Small intestine (tissue), 7 donors: ENCODE measurements at regions not wholly inside any gene's neighbourhood (a gene's known extent, or its start where the extent isn't known, plus 50 kb on each side); places are given as distances from the start of the nearest gene placed in this dataset.

Experiments
- DNase-seq, 2 donors: peaks; one replicate each; pipeline versions ENCODE4 v3.0.0 to v3.0.0-alpha.2; 2013
- FAIRE-seq: peaks from 2 replicates; lab custom pipeline; 2012; peaks lifted over from hg19 to GRCh38; lab: Jason Lieb, UNC
- H3K27ac ChIP-seq, 3 donors: one replicate each; pipeline ENCODE4 v1.5.1; 2013; ENCODE audit warnings: low read length in 2 of 3, mild to moderate bottlenecking in 2 of 3, control low read depth in 1 of 3, inconsistent platforms in 1 of 3, low read depth in 1 of 3, moderate library complexity in 1 of 3
- H3K27me3 ChIP-seq, 3 donors: one replicate each; pipeline ENCODE4 v1.6.1; 2013; ENCODE audit warnings: low read length in 3 of 3, inconsistent platforms in 1 of 3; ENCODE audit not compliant: control insufficient read depth in 3 of 3, insufficient read depth in 3 of 3
- H3K36me3 ChIP-seq, 3 donors: one replicate each; pipeline ENCODE4 v1.6.1; 2013; ENCODE audit warnings: low read length in 3 of 3, inconsistent platforms in 1 of 3, low read depth in 1 of 3, mild to moderate bottlenecking in 1 of 3, moderate library complexity in 1 of 3; ENCODE audit not compliant: control insufficient read depth in 3 of 3, insufficient read depth in 2 of 3
- H3K4me1 ChIP-seq, 3 donors: one replicate each; pipeline ENCODE4 v1.6.1; 2013; ENCODE audit warnings: low read length in 2 of 3, inconsistent platforms in 1 of 3, low read depth in 1 of 3, mild to moderate bottlenecking in 1 of 3, moderate library complexity in 1 of 3; ENCODE audit not compliant: control insufficient read depth in 3 of 3, insufficient read depth in 2 of 3
- H3K4me3 ChIP-seq, 3 donors: one replicate each; pipeline ENCODE4 v1.5.1; 2013; ENCODE audit warnings: low read length in 3 of 3, control low read depth in 1 of 3, inconsistent platforms in 1 of 3, low read depth in 1 of 3, mild to moderate bottlenecking in 1 of 3, moderate library complexity in 1 of 3
- H3K9me3 ChIP-seq, 2 donors: one replicate each; pipeline ENCODE4 v1.6.1; 2013; ENCODE audit warnings: low read depth in 1 of 2, low read length in 1 of 2; ENCODE audit not compliant: control insufficient read depth in 2 of 2, insufficient read depth in 1 of 2
- WGBS, 3 donors: extraction: QIAGEN DNeasy Blood & Tissue Kit; methylation state at CpG; one replicate each; pipeline ENCODE4 v1.1.7; 2013; 5-methylcytosine and 5-hydroxymethylcytosine counted together
- donor health status: healthy with polysubstance abuse.
- donor health status: control.
- donor health status: control.
- donor health status: Bipolar disorder and iron deficiency.
- donor health status: healthy.

DNA sequence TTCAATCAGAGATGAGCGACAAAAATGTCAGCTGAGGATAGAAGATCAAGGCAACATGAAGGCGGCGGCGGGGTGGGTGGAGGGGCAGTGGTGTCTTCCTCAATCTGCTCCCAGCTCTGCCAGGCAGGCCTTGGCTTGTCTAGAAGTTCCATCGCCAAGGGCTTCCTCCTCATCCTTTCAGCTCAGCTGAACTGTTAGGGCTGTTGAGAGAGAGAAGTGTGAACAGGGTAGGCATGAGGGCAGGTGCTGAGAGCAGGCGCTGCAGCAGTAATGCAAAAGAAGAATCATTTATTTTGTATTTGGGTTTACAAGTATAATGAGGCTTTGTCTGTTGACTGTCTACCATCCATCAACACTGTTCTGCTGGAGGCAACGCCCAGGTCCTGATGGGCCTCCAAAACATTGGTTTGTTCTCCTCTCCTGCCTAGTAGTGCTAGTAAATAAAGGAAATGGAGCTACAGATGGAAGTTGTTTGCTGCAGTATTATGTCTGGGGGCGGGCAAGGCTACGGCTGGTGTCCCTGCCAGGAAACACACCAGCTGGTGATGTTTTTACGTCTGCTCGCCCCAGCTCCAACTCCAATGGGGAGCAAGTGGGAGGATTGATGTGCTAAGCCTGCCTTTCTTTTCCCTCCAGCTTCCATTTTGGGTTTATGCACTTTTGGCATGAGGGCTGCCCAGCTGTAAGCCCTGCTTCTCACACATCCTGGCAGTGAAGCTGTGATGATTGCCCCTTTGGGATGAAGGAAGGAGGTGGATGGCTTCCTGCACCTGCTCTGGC is 139.4 kb upstream of the BOD1L1 start:
- H3K36me3 ChIP-seq, result no peaks in the 10 kb centered on the region
- H3K27me3 ChIP-seq, result no peaks in the 10 kb centered on the region
- WGBS, 3 donors, result 76 to 87% (median 80%) methylated on average over 11 of the region's 11 CpGs
- H3K4me3 ChIP-seq, result no peak overlapping the region
- H3K4me1 ChIP-seq, result no peaks in the 10 kb centered on the region
- H3K9me3 ChIP-seq, result peaks cover 0 to 12% of the 10 kb centered on the region in 2 donors
- FAIRE-seq (no peak), DNase-seq (no peak)
- no peak overlapping the region for H3K27ac ChIP-seq

DNA sequence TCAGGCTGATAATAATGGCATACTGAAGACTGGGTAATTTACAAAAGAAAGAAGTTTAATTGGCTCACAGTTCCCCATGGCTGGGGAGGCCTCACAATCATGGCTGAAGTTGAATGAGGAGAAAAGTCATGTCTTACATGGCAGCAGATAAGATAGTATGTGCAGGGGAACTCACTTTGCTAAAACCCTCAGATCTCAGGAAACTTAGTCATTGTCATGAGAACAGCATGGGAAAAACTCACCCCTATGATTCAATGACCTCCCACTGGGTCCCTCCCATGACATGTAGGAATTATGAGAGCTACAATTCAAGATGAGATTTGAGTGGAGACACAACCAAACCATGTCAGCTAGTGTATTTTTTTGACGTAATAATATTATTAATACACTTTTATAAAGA is 149.8 kb upstream of the BOD1L1 start:
- FAIRE-seq (no peak), DNase-seq (no peak)
- H3K4me1 ChIP-seq, result peaks cover 0 to 5% (median 0%) of the 10 kb centered on the region in 3 donors
- WGBS, 3 donors, result 36 to 52% (median 40%) methylated on average over 1 of the region's 1 CpG
- H3K36me3 ChIP-seq, result no peaks in the 10 kb centered on the region
- H3K4me3 ChIP-seq, result no peak overlapping the region
- H3K27ac ChIP-seq, result no peak overlapping the region
- peaks cover 1 to 14% of the 10 kb centered on the region in 2 donors for H3K9me3 ChIP-seq
- H3K27me3 ChIP-seq, result no peaks in the 10 kb centered on the region

DNA sequence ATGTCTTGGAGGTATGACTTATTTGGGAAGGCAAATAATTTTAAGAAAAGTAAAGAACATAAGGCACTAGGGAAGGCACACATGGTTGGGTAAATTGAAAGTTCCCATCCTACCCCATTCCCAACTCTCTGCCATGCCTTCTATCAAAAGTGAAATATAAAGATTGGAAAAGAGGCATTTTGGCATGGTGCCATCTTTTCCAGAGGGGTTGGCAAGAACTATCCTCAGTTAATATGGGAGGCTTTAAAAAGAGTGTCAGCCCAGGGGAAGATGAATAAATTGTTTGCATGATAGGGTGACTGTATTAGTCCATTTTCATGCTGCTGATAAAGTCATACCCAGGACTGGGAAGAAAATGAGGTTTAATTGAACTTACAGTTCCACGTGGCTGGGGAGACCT is 150.8 kb upstream of the BOD1L1 start:
- no peak overlapping the region for H3K4me3 ChIP-seq
- H3K27me3 ChIP-seq, result no peaks in the 10 kb centered on the region
- H3K9me3 ChIP-seq, result peaks cover 1 to 14% of the 10 kb centered on the region in 2 donors
- H3K27ac ChIP-seq, result no peak overlapping the region
- FAIRE-seq (no peak), DNase-seq (no peak)
- peaks cover 0 to 5% (median 0%) of the 10 kb centered on the region in 3 donors for H3K4me1 ChIP-seq
- WGBS, 3 donors, result 66 to 72% (median 68%) methylated on average over 1 of the region's 1 CpG
- H3K36me3 ChIP-seq, result no peaks in the 10 kb centered on the region

DNA sequence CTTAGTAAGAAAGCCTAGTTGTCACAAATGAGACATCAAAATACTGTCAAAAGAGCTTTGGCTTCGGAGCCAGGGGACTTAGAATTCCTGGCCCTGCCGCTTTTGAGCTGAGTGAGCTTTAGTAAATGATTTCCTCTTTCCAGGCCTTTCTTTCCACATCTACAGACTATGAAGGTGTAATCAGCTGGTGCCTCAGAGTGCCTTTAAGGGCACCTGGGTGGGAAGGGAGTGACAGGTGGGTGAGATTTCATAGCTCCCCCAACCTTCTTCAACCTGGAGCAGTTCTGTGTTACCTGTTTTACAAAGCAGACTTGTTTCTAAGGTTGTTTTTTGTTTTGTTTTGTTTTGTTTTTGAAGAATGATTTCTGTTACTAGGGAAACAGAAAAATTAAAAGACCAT is 154.7 kb upstream of the BOD1L1 start:
- WGBS, 3 donors, result 33 to 68% (median 60%) methylated on average over 2 of the region's 2 CpGs
- Histone ChIP-seq H3K27ac (no peak overlapping the region), H3K4me3 (no peak overlapping the region), H3K9me3 (no peaks in the 10 kb centered on the region), H3K36me3 (no peaks in the 10 kb centered on the region), H3K4me1 (peaks cover 0 to 10% (median 2%) of the 10 kb centered on the region in 3 donors), H3K27me3 (no peaks in the 10 kb centered on the region)
- DNase-seq (peak; percentile 7 to 51), FAIRE-seq (no peak)

GRCh38 chr4:13783800-13784411 is 156.4 kb upstream of the BOD1L1 start:
- no peaks in the 10 kb centered on the region for H3K27me3 ChIP-seq

DNA sequence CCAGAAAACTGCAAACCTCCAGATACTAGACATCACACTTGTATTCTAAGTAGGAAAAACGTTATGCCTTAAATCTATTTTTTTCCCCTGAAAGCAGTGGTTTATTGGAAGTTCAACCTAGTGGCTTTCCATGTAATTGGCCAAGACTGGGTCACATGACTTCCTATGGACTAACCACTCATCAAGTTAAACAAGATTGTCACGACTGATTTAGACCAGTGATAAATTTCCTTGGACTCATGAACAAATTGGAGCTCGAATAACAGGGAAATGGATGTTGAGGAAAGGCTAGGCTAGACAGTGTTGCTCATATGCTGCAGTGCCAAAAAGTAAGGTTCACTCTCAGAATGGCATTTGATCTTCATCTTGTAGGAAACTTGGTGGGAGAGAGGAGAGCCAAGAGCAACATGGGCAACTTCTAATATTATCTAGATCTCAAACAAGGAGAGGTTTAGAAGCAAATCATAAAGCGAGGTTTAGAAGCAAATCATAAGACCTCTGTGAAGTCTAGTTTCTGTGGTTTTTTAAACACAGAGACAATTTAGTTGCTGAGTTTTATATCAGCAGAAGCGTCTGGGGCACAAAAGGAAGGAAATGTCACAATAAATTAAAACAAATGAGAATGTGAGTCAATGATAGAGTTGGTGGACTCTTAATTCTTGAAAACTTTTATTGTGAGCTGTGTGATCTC is 165.6 kb upstream of the BOD1L1 start:
- Histone ChIP-seq H3K4me1 (no peaks in the 10 kb centered on the region), H3K4me3 (no peak overlapping the region), H3K27me3 (no peaks in the 10 kb centered on the region), H3K36me3 (peaks cover 0 to 2% (median 0%) of the 10 kb centered on the region in 3 donors), H3K9me3 (no peaks in the 10 kb centered on the region), H3K27ac (no peak overlapping the region)
- FAIRE-seq, result no peak
- DNase-seq, result no peak
- 41 to 81% (median 62%) methylated on average over 5 of the region's 5 CpGs for WGBS, 3 donors

More at GRCh38 chr4:13783800-13784411, 156.4 kb upstream of the BOD1L1 start:
- no peak overlapping the region for H3K4me3 ChIP-seq
- FAIRE-seq (no peak), DNase-seq (peak; percentile 25 to 55)
- 14 to 39% (median 25%) methylated on average over 8 of the region's 8 CpGs for WGBS, 3 donors
- no peaks in the 10 kb centered on the region for H3K9me3 ChIP-seq
- H3K27ac ChIP-seq, result no peak overlapping the region
- H3K36me3 ChIP-seq, result no peaks in the 10 kb centered on the region
- peaks cover 0 to 10% (median 2%) of the 10 kb centered on the region in 3 donors for H3K4me1 ChIP-seq

DNA sequence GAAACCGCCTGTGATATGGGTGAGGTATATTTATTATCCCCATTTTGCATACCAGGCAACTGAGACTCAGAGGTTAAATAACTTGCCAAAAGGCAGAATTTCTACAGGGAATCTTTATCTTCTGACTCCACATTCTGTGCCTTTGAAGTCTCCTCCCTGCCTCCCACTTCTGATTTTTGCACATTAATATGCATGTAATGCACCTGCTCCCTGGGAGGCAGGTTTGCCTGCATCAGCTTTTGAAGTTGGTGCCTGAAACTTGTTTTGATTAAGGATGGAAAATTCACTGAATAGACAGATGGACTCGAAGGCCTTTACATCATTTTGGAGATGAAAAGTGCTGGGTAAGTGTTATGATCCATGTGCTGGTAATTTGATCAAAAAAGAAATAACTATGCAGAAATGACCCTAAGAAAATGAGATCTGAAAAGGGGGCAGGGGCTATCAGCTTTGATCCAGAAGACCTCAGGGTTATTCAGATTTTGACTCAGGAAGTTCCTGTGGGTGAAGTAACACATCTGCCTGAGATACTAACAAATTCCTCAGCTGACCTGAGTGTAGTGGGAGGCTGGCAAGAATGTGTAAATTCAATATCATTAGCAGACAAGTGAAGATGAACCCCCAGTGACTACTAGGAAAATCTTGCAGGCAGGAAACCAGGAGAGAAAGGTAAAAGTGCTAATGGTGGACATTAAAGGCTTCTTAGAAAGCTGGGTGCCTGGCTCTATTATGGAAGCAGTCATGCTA is 167.5 kb upstream of the BOD1L1 start:
- no peak overlapping the region for H3K4me3 ChIP-seq
- H3K4me1 ChIP-seq, result no peaks in the 10 kb centered on the region
- H3K27me3 ChIP-seq, result no peaks in the 10 kb centered on the region
- FAIRE-seq, result no peak
- peaks cover 0 to 6% of the 10 kb centered on the region in 2 donors for H3K9me3 ChIP-seq
- no peak for DNase-seq
- no peak overlapping the region for H3K27ac ChIP-seq
- H3K36me3 ChIP-seq, result peaks cover 0 to 2% (median 0%) of the 10 kb centered on the region in 3 donors
- WGBS, 3 donors, result 68 to 78% (median 71%) methylated on average over 2 of the region's 2 CpGs

- H3K27me3 ChIP-seq, result no peaks in the 10 kb centered on the region
- DNase-seq (no peak), FAIRE-seq (no peak)
- peaks cover 0 to 2% (median 0%) of the 10 kb centered on the region in 3 donors for H3K36me3 ChIP-seq
- peaks cover 0 to 6% of the 10 kb centered on the region in 2 donors for H3K9me3 ChIP-seq
- no peaks in the 10 kb centered on the region for H3K4me1 ChIP-seq
- H3K27ac ChIP-seq, result no peak overlapping the region
- WGBS, 3 donors, result 82 to 94% (median 87%) methylated on average over 7 of the region's 7 CpGs
- no peak overlapping the region for H3K4me3 ChIP-seq
These were observed 169.5 kb upstream of the BOD1L1 start for GRCh38 chr4:13797061-13797460.
